HFF-Myc (cell line): ENCODE measurements at regions not wholly inside any gene's neighbourhood (a gene's known extent, or its start where the extent isn't known, plus 50 kb on each side); places are given as distances from the start of the nearest gene placed in this dataset.

ENCODE experiments used
- DNase-seq: peaks from one replicate; pipeline ENCODE4 v3.0.0-alpha.2; 2011; ENCODE audit warnings: low read depth; ENCODE audit errors: extremely low read depth
- H3K4me3 ChIP-seq: replicated peaks from 2 replicates; pipeline ENCODE4 v1.5.1; 2011; ENCODE audit warnings: low read depth, mild to moderate bottlenecking, control low read depth, low read length
- TF ChIP-seq, protein P1 (sequence below): IDR thresholded peaks from 2 replicates; pipeline ENCODE4 v1.5.1; 2012; ENCODE audit warnings: mild to moderate bottlenecking, low read depth, low read length, control low read depth; ENCODE audit errors: missing control alignments

DNA sequence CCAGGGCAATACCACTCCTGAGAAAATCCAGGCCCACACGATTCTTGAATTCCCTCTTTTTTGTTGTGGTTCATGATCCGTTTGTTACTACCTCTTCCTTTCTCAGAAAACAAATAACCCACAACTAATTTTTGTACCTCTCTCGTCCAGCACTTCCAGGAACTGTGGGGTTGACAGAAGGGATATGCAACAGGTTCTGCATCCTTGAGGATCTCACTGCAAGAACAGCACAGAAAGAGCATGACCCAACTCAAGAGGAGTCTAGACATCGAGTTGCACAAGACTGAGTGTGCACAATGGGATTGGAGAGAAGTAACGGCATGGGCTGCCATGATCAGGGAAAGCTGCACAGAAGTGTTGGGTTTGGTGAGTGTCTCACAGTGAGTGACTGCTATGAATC, 533.3 kb downstream of the SOX2 start:
- no peak for DNase-seq
- H3K4me3 ChIP-seq = no peak overlapping the region
- TF ChIP-seq, protein P1, sequence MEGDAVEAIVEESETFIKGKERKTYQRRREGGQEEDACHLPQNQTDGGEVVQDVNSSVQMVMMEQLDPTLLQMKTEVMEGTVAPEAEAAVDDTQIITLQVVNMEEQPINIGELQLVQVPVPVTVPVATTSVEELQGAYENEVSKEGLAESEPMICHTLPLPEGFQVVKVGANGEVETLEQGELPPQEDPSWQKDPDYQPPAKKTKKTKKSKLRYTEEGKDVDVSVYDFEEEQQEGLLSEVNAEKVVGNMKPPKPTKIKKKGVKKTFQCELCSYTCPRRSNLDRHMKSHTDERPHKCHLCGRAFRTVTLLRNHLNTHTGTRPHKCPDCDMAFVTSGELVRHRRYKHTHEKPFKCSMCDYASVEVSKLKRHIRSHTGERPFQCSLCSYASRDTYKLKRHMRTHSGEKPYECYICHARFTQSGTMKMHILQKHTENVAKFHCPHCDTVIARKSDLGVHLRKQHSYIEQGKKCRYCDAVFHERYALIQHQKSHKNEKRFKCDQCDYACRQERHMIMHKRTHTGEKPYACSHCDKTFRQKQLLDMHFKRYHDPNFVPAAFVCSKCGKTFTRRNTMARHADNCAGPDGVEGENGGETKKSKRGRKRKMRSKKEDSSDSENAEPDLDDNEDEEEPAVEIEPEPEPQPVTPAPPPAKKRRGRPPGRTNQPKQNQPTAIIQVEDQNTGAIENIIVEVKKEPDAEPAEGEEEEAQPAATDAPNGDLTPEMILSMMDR = no peak

DNA sequence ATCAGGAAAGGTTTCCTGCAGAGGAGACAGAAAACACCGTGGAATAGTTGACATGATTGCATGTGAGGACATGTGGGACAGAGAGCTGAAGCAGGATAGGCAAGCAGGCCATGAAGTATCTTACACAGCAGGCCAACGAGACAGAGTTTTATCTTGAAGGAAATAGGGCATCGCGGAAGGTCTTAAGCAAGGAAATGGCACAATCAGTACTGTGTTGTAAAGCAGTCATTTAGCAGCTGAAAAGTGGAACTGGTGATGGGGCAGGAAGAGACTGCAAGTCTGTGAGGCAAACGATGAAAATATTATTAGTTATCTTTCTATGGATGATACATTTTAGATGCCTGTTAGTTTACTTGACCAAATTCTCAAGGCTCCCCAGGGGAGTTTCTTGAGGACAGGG, 535.1 kb downstream of the SOX2 start:
- TF ChIP-seq, protein P1 = no peak
- H3K4me3 ChIP-seq = no peak overlapping the region
- DNase-seq = no peak

DNA sequence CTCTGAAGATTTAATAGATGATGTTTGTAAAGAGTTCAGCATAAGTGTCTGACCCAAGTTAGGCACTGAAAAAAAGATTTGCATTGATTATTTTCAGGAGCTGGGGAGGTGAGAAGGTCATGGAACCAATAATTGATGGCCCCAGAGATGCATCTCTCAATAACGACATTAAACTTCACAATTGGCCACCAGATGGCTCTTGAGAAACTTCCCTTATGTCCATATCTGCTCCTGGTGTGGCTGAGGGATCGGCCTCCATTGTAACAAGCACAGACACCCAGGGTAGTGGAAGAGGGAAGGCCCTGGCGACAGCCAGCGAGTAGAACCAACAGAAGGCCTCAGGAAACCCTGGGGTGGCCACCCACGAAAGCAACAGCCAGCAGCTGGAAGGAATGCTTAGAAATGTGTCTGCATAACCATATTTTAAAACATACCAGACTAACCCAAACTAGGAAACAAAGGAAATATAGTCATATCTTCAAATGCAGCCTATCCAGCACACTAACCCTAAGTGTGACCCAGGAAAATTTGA, 536.7 kb downstream of the SOX2 start:
- H3K4me3 ChIP-seq = no peak overlapping the region
- TF ChIP-seq, protein P1 = no peak
- DNase-seq = no peak

DNA sequence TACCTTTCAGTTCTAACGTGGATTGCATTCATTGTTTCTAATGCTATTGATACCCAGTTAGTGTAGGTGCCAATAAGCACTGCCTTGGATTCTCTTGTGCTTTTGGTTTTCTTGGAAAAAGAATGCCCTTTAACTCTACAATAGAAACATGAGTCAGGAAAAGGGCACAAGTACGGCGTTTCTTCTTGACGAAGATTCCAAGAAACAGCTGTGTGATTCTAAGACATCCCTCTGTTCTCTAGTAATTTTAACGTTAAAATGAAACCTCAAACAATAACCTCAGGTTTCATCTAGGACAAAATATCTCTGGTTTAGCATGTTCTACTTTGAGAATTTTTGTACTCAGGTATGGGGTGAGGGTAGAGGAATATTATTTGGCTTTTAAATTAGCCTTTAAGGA, 540.5 kb upstream of the ATP11B start:
- DNase-seq = no peak
- TF ChIP-seq, protein P1 = no peak
- H3K4me3 ChIP-seq = no peak overlapping the region

DNA sequence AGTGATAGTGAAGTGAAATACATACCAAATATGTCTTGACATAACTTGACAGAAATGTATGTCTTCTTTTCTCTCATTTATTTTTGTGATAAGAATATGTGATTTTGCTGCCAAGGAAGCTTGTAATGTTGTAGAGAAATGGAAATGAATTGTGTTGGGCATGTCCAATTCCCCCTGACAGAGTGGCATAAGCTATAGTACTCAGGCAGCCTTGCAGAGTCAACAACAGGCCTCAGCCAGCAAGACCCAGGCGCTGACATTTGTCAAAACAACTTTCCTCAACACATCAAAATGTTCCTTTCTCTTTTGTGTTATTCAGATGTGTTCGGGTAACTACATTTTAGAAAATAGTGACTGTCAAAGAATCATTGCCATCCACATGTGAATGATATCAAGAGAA, 538.1 kb upstream of the ATP11B start:
- TF ChIP-seq, protein P1 = no peak
- H3K4me3 ChIP-seq = no peak overlapping the region
- no peak for DNase-seq

DNA sequence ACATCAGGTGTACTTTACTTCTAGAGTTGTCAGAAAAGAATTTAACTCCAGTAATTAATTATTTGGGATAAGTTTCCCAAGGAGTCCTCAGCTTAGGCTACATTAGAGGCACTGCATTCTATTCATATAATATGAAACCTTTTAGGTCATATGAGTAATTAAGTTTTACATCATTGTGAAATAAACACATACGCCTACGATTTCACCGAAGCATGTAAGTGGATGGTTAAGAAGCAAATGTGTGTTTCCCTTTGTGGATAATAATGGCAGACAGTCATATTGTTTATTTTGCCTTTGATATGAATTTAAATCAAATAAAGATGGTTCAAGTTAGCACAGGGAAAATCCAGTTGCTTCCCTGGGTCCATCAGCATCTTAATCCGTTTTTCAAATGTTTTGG, 535.9 kb upstream of the ATP11B start:
- no peak overlapping the region for H3K4me3 ChIP-seq
- TF ChIP-seq, protein P1 = no peak
- DNase-seq = no peak

DNA sequence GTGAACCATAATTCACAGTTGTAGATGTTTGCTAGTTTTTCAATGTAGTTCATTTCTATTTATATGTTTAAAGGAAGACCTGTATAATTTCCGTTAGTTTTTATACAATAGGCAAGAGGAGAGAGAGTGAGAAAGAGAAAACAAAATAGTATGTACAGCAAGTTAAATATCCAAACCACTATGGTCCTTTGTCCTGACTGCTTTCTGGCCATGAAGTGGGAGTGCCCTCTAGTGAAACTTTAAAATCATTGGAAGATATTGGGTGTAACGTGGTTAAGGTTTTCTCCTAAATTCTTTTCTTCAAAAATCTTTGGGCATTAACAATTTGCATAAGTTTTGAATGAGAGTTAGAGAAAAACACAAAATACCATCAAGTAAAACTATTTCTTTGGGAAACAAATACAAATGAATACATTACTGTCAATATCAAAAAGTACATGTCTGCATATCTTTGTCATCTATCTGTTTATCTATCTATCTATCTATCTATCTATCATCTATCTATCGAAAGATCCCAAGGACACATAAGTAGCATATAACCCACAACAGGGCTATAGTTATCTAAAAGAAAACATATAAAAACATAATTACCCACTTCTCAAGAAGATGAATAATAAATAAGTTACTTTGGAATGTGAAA, 534.6 kb upstream of the ATP11B start:
- TF ChIP-seq, protein P1 = no peak
- no peak overlapping the region for H3K4me3 ChIP-seq
- no peak for DNase-seq
